Kidney epithelial cell (primary cell): ENCODE measurements at regions not wholly inside any gene's neighbourhood (a gene's known extent, or its start where the extent isn't known, plus 50 kb on each side); places are given as distances from the start of the nearest gene placed in this dataset.

ENCODE experiments used
- DNase-seq: peaks from one replicate; pipeline ENCODE4 v3.0.0-alpha.2; 2010; ENCODE audit warnings: low read depth
- H3K27me3 ChIP-seq: 2 replicates; pipeline ENCODE4 v1.6.0; 2011; ENCODE audit warnings: low read length; ENCODE audit not compliant: control insufficient read depth, insufficient read depth
- H3K36me3 ChIP-seq: 2 replicates; pipeline ENCODE4 v1.5.1; 2011; ENCODE audit warnings: low read length; ENCODE audit not compliant: control insufficient read depth, insufficient read depth
- H3K4me3 ChIP-seq: 2 replicates; pipeline ENCODE4 v1.5.1; 2011; ENCODE audit warnings: low read depth, mild to moderate bottlenecking, control low read depth, low read length
- CTCF ChIP-seq: IDR thresholded peaks from 2 replicates; pipeline ENCODE4 v1.5.1; 2011; ENCODE audit warnings: mild to moderate bottlenecking, moderate library complexity, low read length, control low read depth, inconsistent platforms; ENCODE audit not compliant: insufficient read depth, poor library complexity, severe bottlenecking

GRCh38 chr15:26453914-26454313 lies 319.0 kb downstream of the GABRB3 start:
- Histone ChIP-seq H3K27me3 (no peaks in the 10 kb centered on the region), H3K36me3 (no peaks in the 10 kb centered on the region), H3K4me3 (no peak overlapping the region)
- DNase-seq = no peak
- no peak for TF ChIP-seq CTCF

GRCh38 chr15:26451995-26452394 lies 320.9 kb downstream of the GABRB3 start:
- TF ChIP-seq CTCF = no peak
- H3K27me3 ChIP-seq = no peaks in the 10 kb centered on the region
- H3K36me3 ChIP-seq = no peaks in the 10 kb centered on the region
- no peak for DNase-seq
- no peak overlapping the region for H3K4me3 ChIP-seq

- no peak for TF ChIP-seq CTCF
- H3K27me3 ChIP-seq = no peaks in the 10 kb centered on the region
- peak; percentile 34 for DNase-seq
- H3K36me3 ChIP-seq = no peaks in the 10 kb centered on the region
- no peak overlapping the region for H3K4me3 ChIP-seq
Observed at GRCh38 chr15:26449291-26449690, 323.6 kb downstream of the GABRB3 start.

DNA sequence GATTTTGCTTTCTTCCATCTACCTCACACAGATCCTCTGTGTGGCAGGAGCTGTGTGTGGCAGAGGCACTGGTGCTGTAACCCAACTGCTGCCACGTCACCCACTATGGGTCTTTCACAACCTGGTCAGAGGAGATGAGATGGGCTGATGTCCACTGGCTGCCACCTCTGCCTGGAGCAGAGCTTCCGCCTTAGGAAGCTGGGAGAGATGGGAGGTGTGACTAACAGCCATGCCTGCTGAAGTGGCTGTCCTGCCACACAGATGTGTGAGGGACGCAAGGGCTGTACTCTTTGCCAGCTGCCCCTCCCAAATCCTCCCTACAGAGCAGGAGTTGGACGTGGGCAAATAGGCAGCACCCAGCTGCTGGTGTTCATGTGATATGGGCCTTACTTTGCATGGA lies 329.5 kb downstream of the GABRB3 start:
- Histone ChIP-seq H3K27me3 (no peaks in the 10 kb centered on the region), H3K36me3 (no peaks in the 10 kb centered on the region), H3K4me3 (no peak overlapping the region)
- TF ChIP-seq CTCF = no peak
- no peak for DNase-seq

DNA sequence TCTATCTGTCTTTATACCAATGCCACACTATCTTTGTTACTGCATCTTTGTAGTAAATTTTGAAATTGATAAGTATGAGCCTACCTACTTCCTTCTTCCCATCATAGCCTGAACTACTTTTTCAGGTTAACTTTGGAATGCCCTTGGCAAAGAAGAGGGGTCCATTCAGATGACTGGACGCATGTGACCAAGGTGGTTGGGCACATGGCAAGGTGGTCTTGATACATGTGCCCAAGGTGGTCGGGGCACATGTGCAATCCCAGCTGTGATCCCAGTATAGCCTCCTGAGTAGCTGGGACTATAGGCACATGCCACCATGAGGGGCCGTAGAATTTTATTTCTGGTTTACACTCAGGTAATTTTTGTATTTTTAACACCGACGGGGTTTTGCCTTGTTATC lies 330.2 kb downstream of the GABRB3 start:
- no peak overlapping the region for H3K4me3 ChIP-seq
- no peak for DNase-seq
- TF ChIP-seq CTCF = no peak
- no peaks in the 10 kb centered on the region for H3K36me3 ChIP-seq
- no peaks in the 10 kb centered on the region for H3K27me3 ChIP-seq

GRCh38 chr15:26439681-26440080 lies 333.2 kb downstream of the GABRB3 start:
- Histone ChIP-seq H3K4me3 (no peak overlapping the region), H3K36me3 (no peaks in the 10 kb centered on the region), H3K27me3 (no peaks in the 10 kb centered on the region)
- no peak for DNase-seq
- TF ChIP-seq CTCF = no peak
